ENCODE measurements at regions not wholly inside any gene's neighbourhood (a gene's known extent, or its start where the extent isn't known, plus 50 kb on each side); places are given as distances from the start of the nearest gene placed in this dataset.

- Histone ChIP-seq H3K36me3 (ENCODE audit: control insufficient read depth in 2 of 2, insufficient read depth in 1 of 2, low read length in 2 of 2) (no peaks in the 10 kb centered on the region), H3K9me3 (ENCODE audit: control insufficient read depth, insufficient read depth, low read depth, low read length) (no peaks in the 10 kb centered on the region), H3K4me3 (ENCODE audit: low read depth, low read length) (no peak overlapping the region), H3K27ac (ENCODE audit: extremely low read depth, low read depth, low read length) (no peak overlapping the region), H3K4me1 (ENCODE audit: control insufficient read depth, insufficient read depth, low read length) (no peaks in the 10 kb centered on the region)
- ChIA-PET CTCF (interaction anchor here (0.5 kb wide), 1 partner anchor 342 kb away, joined by 5 read pairs; the partner anchor contains the start of gene MLF1), POLR2A (no interaction called here)
- TF ChIP-seq ZNF76 (tag by site-specific recombination; IDR thresholded peaks at IDR 0.05; ENCODE audit: borderline replicate concordance, low read depth) = no peak
- TF ChIP-seq TRIM28 (IDR thresholded peaks at IDR 0.05; ENCODE audit: borderline replicate concordance, low read length) = no peak
- TF ChIP-seq ZNF169 (tag by site-specific recombination; IDR thresholded peaks at IDR 0.05) = no peak
- no peak for TF ChIP-seq SP2 (tag by site-specific recombination; IDR thresholded peaks at IDR 0.05)
- TF ChIP-seq OSR2 (tag by site-specific recombination; IDR thresholded peaks at IDR 0.05) = no peak
- no peak for TF ChIP-seq ZNF629 (tag by site-specific recombination; IDR thresholded peaks at IDR 0.05)
- TF ChIP-seq ZNF677 (tag by site-specific recombination; IDR thresholded peaks at IDR 0.05) = no peak
- no peak for TF ChIP-seq ZNF24 (tag by site-specific recombination; IDR thresholded peaks at IDR 0.05)
- TF ChIP-seq ZBTB21 (tag by site-specific recombination; IDR thresholded peaks at IDR 0.05) = no peak
Observed at GRCh38 chr3:158912621-158913020, 110.8 kb downstream of the MFSD1 start.

- no peaks in the 10 kb centered on the region for H3K36me3 ChIP-seq (ENCODE audit: control insufficient read depth in 2 of 2, insufficient read depth in 1 of 2, low read length in 2 of 2)
- POLR2A ChIA-PET = no interaction called here
- no peaks in the 10 kb centered on the region for H3K9me3 ChIP-seq (ENCODE audit: control insufficient read depth, insufficient read depth, low read depth, low read length)
- no peak overlapping the region for H3K27ac ChIP-seq (ENCODE audit: extremely low read depth, low read depth, low read length)
- TF ChIP-seq ZNF555 (tag by site-specific recombination; conservative IDR thresholded peaks at IDR 0.05) = no peak
- TF ChIP-seq ZNF140 (tag by site-specific recombination; IDR thresholded peaks at IDR 0.05) = no peak
- H3K4me3 ChIP-seq (ENCODE audit: low read depth, low read length) = no peak overlapping the region
- CTCF ChIA-PET = interaction anchor here (0.5 kb wide), 1 partner anchor 320 kb away, joined by 3 read pairs; no protein-coding TSS in a partner anchor
- no peaks in the 10 kb centered on the region for H3K4me1 ChIP-seq (ENCODE audit: control insufficient read depth, insufficient read depth, low read length)
Observed at GRCh38 chr3:158916111-158916510, 114.3 kb downstream of the MFSD1 start.

- CTCF ChIA-PET = interaction anchor here (0.6 to 2.0 kb wide), 13 partner anchors 13 to 1728 kb away, joined by 3 to 21 read pairs (median 4); no protein-coding TSS in a partner anchor
- TF ChIP-seq ZNF112 (tag by site-specific recombination; IDR thresholded peaks at IDR 0.05) = no peak
- no peak for TF ChIP-seq ZBTB48 (tag by site-specific recombination; IDR thresholded peaks at IDR 0.05)
- TF ChIP-seq ZNF654 (tag by site-specific recombination; IDR thresholded peaks at IDR 0.05; ENCODE audit: low read depth) = peak; percentile 47
- POLR2A ChIA-PET = no interaction called here
- Histone ChIP-seq H3K9me3 (ENCODE audit: control insufficient read depth, insufficient read depth, low read depth, low read length) (no peaks in the 10 kb centered on the region), H3K4me3 (ENCODE audit: low read depth, low read length) (no peak overlapping the region), H3K4me1 (ENCODE audit: control insufficient read depth, insufficient read depth, low read length) (no peaks in the 10 kb centered on the region), H3K36me3 (ENCODE audit: control insufficient read depth in 2 of 2, insufficient read depth in 1 of 2, low read length in 2 of 2) (no peaks in the 10 kb centered on the region), H3K27ac (ENCODE audit: extremely low read depth, low read depth, low read length) (no peak overlapping the region)
Observed at GRCh38 chr3:158918008-158918407, 116.2 kb downstream of the MFSD1 start.

GRCh38 chr3:158918451-158918850, 116.6 kb downstream of the MFSD1 start:
- no peaks in the 10 kb centered on the region for H3K9me3 ChIP-seq (ENCODE audit: control insufficient read depth, insufficient read depth, low read depth, low read length)
- CTCF ChIA-PET = interaction anchor here (0.7 to 2.0 kb wide), 9 partner anchors 13 to 342 kb away, joined by 3 to 21 read pairs (median 4); no protein-coding TSS in a partner anchor
- H3K4me1 ChIP-seq (ENCODE audit: control insufficient read depth, insufficient read depth, low read length) = no peaks in the 10 kb centered on the region
- no peaks in the 10 kb centered on the region for H3K36me3 ChIP-seq (ENCODE audit: control insufficient read depth in 2 of 2, insufficient read depth in 1 of 2, low read length in 2 of 2)
- H3K27ac ChIP-seq (ENCODE audit: extremely low read depth, low read depth, low read length) = no peak overlapping the region
- TF ChIP-seq PATZ1 (tag by site-specific recombination; IDR thresholded peaks at IDR 0.05) (no peak), ATF2 (tag by site-specific recombination; IDR thresholded peaks at IDR 0.05; ENCODE audit: low read depth) (no peak), KLF8 (tag by site-specific recombination; IDR thresholded peaks at IDR 0.05) (no peak), ZNF48 (tag by site-specific recombination; IDR thresholded peaks at IDR 0.05) (no peak), ZNF214 (tag by site-specific recombination; IDR thresholded peaks at IDR 0.05; ENCODE audit: borderline replicate concordance) (no peak), ZNF121 (tag by site-specific recombination; IDR thresholded peaks at IDR 0.05) (no peak), ZNF624 (tag by site-specific recombination; IDR thresholded peaks at IDR 0.05) (no peak)
- POLR2A ChIA-PET = no interaction called here
- H3K4me3 ChIP-seq (ENCODE audit: low read depth, low read length) = no peak overlapping the region

All from HEK293 (cell line).